ENCODE measurements at regions not wholly inside any gene's neighbourhood (a gene's known extent, or its start where the extent isn't known, plus 50 kb on each side); places are given as distances from the start of the nearest gene placed in this dataset.

GRCh38 chr4:100852326-100852725, 334.5 kb upstream of the EMCN start:
- no peaks in the 10 kb centered on the region for H3K79me2 ChIP-seq (ENCODE audit: insufficient read depth, low read depth, low read length)
- no peaks in the 10 kb centered on the region for H3K9me3 ChIP-seq (ENCODE audit: low read length)
- H3K4me2 ChIP-seq (ENCODE audit: low read length): no peak overlapping the region
- ChIA-PET POLR2A (no interaction called here), CTCF (ENCODE audit: unreplicated experiment) (no interaction called here)
- H3K9me2 ChIP-seq (ENCODE audit: insufficient read depth, low read length): no peaks in the 10 kb centered on the region
- BruUV-seq (replicated peaks): no TSS peak
- TF ChIP-seq EZH2phosphoT487 (IDR thresholded peaks at IDR 0.05; ENCODE audit: borderline replicate concordance, low read depth, low read length) (no peak), CTCF (conservative IDR thresholded peaks at IDR 0.05; ENCODE audit: low read length) (no peak)
- H3K36me3 ChIP-seq (ENCODE audit: insufficient read depth, low read length): no peaks in the 10 kb centered on the region
- H4K20me1 ChIP-seq (ENCODE audit: insufficient read depth, low read length): no peaks in the 10 kb centered on the region
- H3K4me1 ChIP-seq (ENCODE audit: insufficient read depth, low read length, poor library complexity, severe bottlenecking): no peaks in the 10 kb centered on the region
- no peak overlapping the region for H3K27ac ChIP-seq (ENCODE audit: low read depth, low read length, poor library complexity, severe bottlenecking)
- DNase-seq (ENCODE audit: low spot score): no peak
- intact Hi-C loops (cut with micrococcal nuclease; ENCODE audit: unreplicated experiment): no loop called here
- H2AFZ ChIP-seq (ENCODE audit: low read length): no peak overlapping the region
- no peak overlapping the region for H3K4me3 ChIP-seq (ENCODE audit: low read depth, low read length, poor library complexity, severe bottlenecking)

DNA sequence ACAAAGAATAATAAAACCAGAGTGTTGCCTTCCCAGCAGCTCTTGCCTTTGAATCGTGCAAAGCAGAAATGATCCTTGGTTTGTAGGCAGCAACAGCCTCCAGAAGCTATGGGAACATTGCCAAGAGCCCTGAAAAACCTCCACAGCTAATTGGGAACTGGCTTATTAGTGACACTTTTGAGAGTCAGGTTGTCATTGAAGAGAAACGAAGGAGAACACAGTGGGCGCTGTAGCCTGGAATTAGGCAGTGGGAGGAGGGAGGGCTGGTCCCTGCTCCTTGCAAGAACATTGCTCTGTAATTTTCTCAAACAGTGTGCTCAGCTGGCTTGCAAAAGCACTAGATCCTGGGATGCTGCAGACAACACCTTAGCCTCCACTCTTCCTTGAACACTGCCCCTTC, 331.5 kb upstream of the EMCN start:
- Histone ChIP-seq H3K9me2 (ENCODE audit: insufficient read depth, low read length) (no peaks in the 10 kb centered on the region), H4K20me1 (ENCODE audit: insufficient read depth, low read length) (no peaks in the 10 kb centered on the region), H3K36me3 (ENCODE audit: insufficient read depth, low read length) (no peaks in the 10 kb centered on the region), H3K4me3 (ENCODE audit: low read depth, low read length, poor library complexity, severe bottlenecking) (no peak overlapping the region), H3K79me2 (ENCODE audit: insufficient read depth, low read depth, low read length) (no peaks in the 10 kb centered on the region), H3K27ac (ENCODE audit: low read depth, low read length, poor library complexity, severe bottlenecking) (no peak overlapping the region), H3K4me2 (ENCODE audit: low read length) (no peak overlapping the region), H3K9me3 (ENCODE audit: low read length) (no peaks in the 10 kb centered on the region), H3K4me1 (ENCODE audit: insufficient read depth, low read length, poor library complexity, severe bottlenecking) (no peaks in the 10 kb centered on the region), H2AFZ (ENCODE audit: low read length) (no peak overlapping the region)
- TF ChIP-seq CTCF (conservative IDR thresholded peaks at IDR 0.05; ENCODE audit: low read length) (no peak), EZH2phosphoT487 (IDR thresholded peaks at IDR 0.05; ENCODE audit: borderline replicate concordance, low read depth, low read length) (no peak)
- intact Hi-C loops (cut with micrococcal nuclease; ENCODE audit: unreplicated experiment): no loop called here
- DNase-seq (ENCODE audit: low spot score): no peak
- ChIA-PET CTCF (ENCODE audit: unreplicated experiment) (no interaction called here), POLR2A (no interaction called here)
- no TSS peak for BruUV-seq (replicated peaks)

- Histone ChIP-seq H3K9me3 (ENCODE audit: low read length) (no peaks in the 10 kb centered on the region), H3K4me1 (ENCODE audit: insufficient read depth, low read length, poor library complexity, severe bottlenecking) (no peaks in the 10 kb centered on the region), H4K20me1 (ENCODE audit: insufficient read depth, low read length) (no peaks in the 10 kb centered on the region), H3K9me2 (ENCODE audit: insufficient read depth, low read length) (no peaks in the 10 kb centered on the region), H3K4me3 (ENCODE audit: low read depth, low read length, poor library complexity, severe bottlenecking) (no peak overlapping the region), H3K79me2 (ENCODE audit: insufficient read depth, low read depth, low read length) (no peaks in the 10 kb centered on the region), H3K4me2 (ENCODE audit: low read length) (no peak overlapping the region), H2AFZ (ENCODE audit: low read length) (no peak overlapping the region), H3K36me3 (ENCODE audit: insufficient read depth, low read length) (no peaks in the 10 kb centered on the region), H3K27ac (ENCODE audit: low read depth, low read length, poor library complexity, severe bottlenecking) (no peak overlapping the region)
- CTCF ChIA-PET (ENCODE audit: unreplicated experiment): no interaction called here
- TF ChIP-seq EZH2phosphoT487 (IDR thresholded peaks at IDR 0.05; ENCODE audit: borderline replicate concordance, low read depth, low read length) (no peak), CTCF (conservative IDR thresholded peaks at IDR 0.05; ENCODE audit: low read length) (peak; percentile 43; the same call in 1 of the 2 replicates)
- BruUV-seq (replicated peaks): no TSS peak
- POLR2A ChIA-PET: no interaction called here
- intact Hi-C loops (cut with micrococcal nuclease; ENCODE audit: unreplicated experiment): no loop called here
- DNase-seq (ENCODE audit: low spot score): peak; percentile 4
These were observed 331.0 kb upstream of the EMCN start for GRCh38 chr4:100848841-100849240.

All from OCI-LY7 (cell line).